Kidney (tissue), 13 donors: ENCODE measurements at regions not wholly inside any gene's neighbourhood (a gene's known extent, or its start where the extent isn't known, plus 50 kb on each side); places are given as distances from the start of the nearest gene placed in this dataset.

Experiments
- DNase-seq, 5 donors: peaks; one replicate each; pipeline ENCODE4 v3.0.0-alpha.2; 2013 to 2020
- FAIRE-seq: peaks from 2 replicates; lab custom pipeline; 2012; peaks lifted over from hg19 to GRCh38; lab: Jason Lieb, UNC
- H3K27ac ChIP-seq, 2 donors: one replicate each; pipeline ENCODE4 v1.7.0; 2013; ENCODE audit warnings: low read depth in 2 of 2, low read length in 2 of 2, inconsistent platforms in 1 of 2
- H3K27me3 ChIP-seq: one replicate; pipeline ENCODE4 v1.7.1; 2013; ENCODE audit warnings: low read length, inconsistent platforms; ENCODE audit not compliant: control insufficient read depth, insufficient read depth
- H3K36me3 ChIP-seq, 3 donors: one replicate each; pipeline versions ENCODE4 v1.7.0 to v1.7.1; 2013; ENCODE audit warnings: low read length in 3 of 3, control low read depth in 1 of 3, inconsistent platforms in 1 of 3; ENCODE audit not compliant: insufficient read depth in 3 of 3, control insufficient read depth in 2 of 3
- H3K4me1 ChIP-seq, 3 donors: one replicate each; pipeline versions ENCODE4 v1.7.0 to v1.7.1; 2013; ENCODE audit warnings: low read length in 3 of 3, inconsistent platforms in 1 of 3, low read depth in 1 of 3; ENCODE audit not compliant: control insufficient read depth in 2 of 3, insufficient read depth in 2 of 3
- H3K4me3 ChIP-seq, 3 donors: one replicate each; pipeline versions ENCODE4 v1.7.0 to v1.8.1; 2013; ENCODE audit warnings: low read length in 3 of 3, control low read depth in 1 of 3, inconsistent platforms in 1 of 3
- H3K9ac ChIP-seq, 3 donors: one replicate each; pipeline versions ENCODE4 v1.7.0 to v1.7.1; 2013; ENCODE audit warnings: low read length in 3 of 3, control low read depth in 1 of 3, inconsistent platforms in 1 of 3
- H3K9me3 ChIP-seq, 3 donors: one replicate each; pipeline versions ENCODE4 v1.7.0 to v1.7.1; 2013; ENCODE audit warnings: low read length in 3 of 3, control low read depth in 1 of 3, inconsistent platforms in 1 of 3; ENCODE audit not compliant: control insufficient read depth in 2 of 3, insufficient read depth in 1 of 3
- CTCF ChIP-seq: IDR thresholded peaks from 3 replicates; pipeline ENCODE4 v1.5.1; 2012; ENCODE audit warnings: mild to moderate bottlenecking, moderate library complexity, borderline replicate concordance; ENCODE audit not compliant: insufficient read depth; ENCODE audit errors: extremely low read depth
- intact Hi-C: fragments of 100-400 bp; cut with DNase I; formaldehyde crosslinking; loops from one replicate; pipeline ENCODE4 v1.11.1; 2022
- donor health status: control.
- donor health status: control.
- donor health status: control.
- donor health status: control.
- donor health status: control.
- donor health status: DM: yes; HTN: yes; CAD: no.
- donor health status: Normal renal cell carcinoma (clear cell type).

- H3K9ac ChIP-seq = no peak overlapping the region
- DNase-seq (no peak), FAIRE-seq (no peak)
- H3K27ac ChIP-seq = no peak overlapping the region
- no peaks in the 10 kb centered on the region for H3K27me3 ChIP-seq
- no peaks in the 10 kb centered on the region for H3K9me3 ChIP-seq
- no peaks in the 10 kb centered on the region for H3K4me1 ChIP-seq
- no peaks in the 10 kb centered on the region for H3K36me3 ChIP-seq
- no peak for TF ChIP-seq CTCF
- intact Hi-C loops = no loop called here
- H3K4me3 ChIP-seq = no peak overlapping the region
Observed at GRCh38 chr1:106637566-106637965, 418.9 kb upstream of the PRMT6 start.

- TF ChIP-seq CTCF = no peak
- H3K9ac ChIP-seq = no peak overlapping the region
- intact Hi-C loops = loop anchor here (5.0 kb wide), 1 partner anchor 251 kb away; no protein-coding TSS in a partner anchor
- no peaks in the 10 kb centered on the region for H3K9me3 ChIP-seq
- H3K27ac ChIP-seq = no peak overlapping the region
- no peaks in the 10 kb centered on the region for H3K27me3 ChIP-seq
- no peaks in the 10 kb centered on the region for H3K36me3 ChIP-seq
- H3K4me3 ChIP-seq = no peak overlapping the region
- FAIRE-seq (no peak), DNase-seq (no peak)
- no peaks in the 10 kb centered on the region for H3K4me1 ChIP-seq
Observed at GRCh38 chr1:106646261-106646784, 410.2 kb upstream of the PRMT6 start.

GRCh38 chr1:106646816-106647215 is 409.7 kb upstream of the PRMT6 start:
- TF ChIP-seq CTCF = no peak
- no peak overlapping the region for H3K4me3 ChIP-seq
- no peak for FAIRE-seq

More at GRCh38 chr1:106646816-106647215, 409.7 kb upstream of the PRMT6 start:
- no peak for DNase-seq
- intact Hi-C loops = loop anchor here (5.0 kb wide), 1 partner anchor 250 kb away; no protein-coding TSS in a partner anchor
- H3K27ac ChIP-seq = no peak overlapping the region
- no peaks in the 10 kb centered on the region for H3K36me3 ChIP-seq
- no peaks in the 10 kb centered on the region for H3K4me1 ChIP-seq
- H3K9ac ChIP-seq = no peak overlapping the region
- no peaks in the 10 kb centered on the region for H3K9me3 ChIP-seq
- H3K27me3 ChIP-seq = no peaks in the 10 kb centered on the region
